GM19099 (cell line): ENCODE measurements at regions not wholly inside any gene's neighbourhood (a gene's known extent, or its start where the extent isn't known, plus 50 kb on each side); places are given as distances from the start of the nearest gene placed in this dataset.

Experiments used
- POLR2A ChIP-seq: IDR thresholded peaks from 3 replicates; pipeline ENCODE4 v1.6.1; 2011; ENCODE audit warnings: low read depth; ENCODE audit not compliant: insufficient read length; ENCODE audit errors: extremely low read depth

- no peak for TF ChIP-seq POLR2A
These were observed 231.9 kb downstream of the CD83 start for GRCh38 chr6:14349507-14349906.

- TF ChIP-seq POLR2A, result no peak
These were observed 232.6 kb downstream of the CD83 start for GRCh38 chr6:14350210-14350609.

- TF ChIP-seq POLR2A, result no peak
These were observed 235.7 kb downstream of the CD83 start for GRCh38 chr6:14353281-14353680.

DNA sequence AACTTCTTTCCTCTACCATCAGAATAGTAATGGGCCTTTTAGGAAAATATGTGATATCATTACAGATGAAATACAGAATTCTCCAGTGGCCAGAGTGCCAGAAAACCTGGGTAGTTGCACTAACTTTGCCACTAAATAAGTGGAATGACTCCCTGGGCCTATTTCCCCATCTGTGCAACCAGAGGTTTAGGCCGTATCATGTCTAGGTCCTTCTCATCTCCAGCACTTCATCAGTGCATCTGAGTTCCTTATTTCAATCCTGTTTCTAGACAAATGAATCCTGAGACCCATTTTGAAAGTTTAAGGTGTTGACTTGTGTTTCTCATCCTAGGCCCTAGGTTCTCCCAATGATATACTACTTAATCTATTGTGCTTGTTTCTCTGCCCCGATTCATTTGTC is 236.2 kb downstream of the CD83 start:
- TF ChIP-seq POLR2A, result no peak

DNA sequence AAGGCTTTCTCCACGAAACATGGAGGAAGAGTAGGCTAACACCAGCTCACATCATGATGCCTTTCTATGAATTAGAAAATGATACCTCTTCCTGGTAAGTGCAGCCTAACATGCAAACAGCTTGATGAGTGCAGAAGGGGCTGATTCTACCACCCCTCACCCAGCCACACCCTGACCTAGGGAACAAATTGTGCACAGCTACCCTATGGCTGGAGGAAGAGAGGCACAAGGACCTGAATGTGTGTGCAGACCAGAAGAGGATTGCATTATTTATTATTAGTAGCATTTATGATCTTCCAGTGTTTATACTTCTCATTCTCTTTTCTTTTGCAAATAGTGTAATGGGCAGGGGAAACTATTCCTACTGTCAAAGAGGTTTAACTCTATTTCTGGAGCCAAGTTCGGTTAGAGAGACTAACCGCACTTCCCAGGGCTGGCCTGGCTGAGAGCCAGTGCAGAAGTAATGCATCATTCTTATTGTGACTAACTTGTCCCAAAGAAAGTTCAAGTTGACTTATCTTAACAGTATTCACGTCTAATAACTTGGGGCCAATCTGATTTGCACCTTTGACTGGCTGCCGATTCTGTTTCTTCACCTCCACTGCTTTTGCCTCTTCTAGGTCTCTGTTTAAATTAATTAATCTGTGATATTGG is 237.5 kb downstream of the CD83 start:
- TF ChIP-seq POLR2A, result no peak

DNA sequence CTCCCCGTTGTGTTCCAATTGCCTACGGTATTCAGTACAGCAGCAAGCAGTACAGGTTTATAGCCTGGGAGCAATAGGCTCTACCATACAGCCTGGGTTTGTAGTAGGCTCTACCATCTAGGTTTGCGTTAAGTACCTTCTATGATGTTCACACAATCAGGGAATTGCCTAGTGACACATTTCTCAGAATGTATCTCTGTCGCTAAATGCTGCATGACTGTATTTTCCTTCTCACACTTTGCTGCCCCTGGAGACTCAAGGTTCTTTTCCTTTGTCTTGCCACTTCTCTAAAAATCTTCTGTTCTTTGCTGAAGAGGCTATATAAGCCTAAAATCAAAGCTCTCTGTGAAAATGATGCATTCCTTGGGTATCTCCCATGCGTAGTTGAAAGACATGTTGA is 241.9 kb downstream of the CD83 start:
- TF ChIP-seq POLR2A, result no peak

GRCh38 chr6:14360565-14360964 is 243.0 kb downstream of the CD83 start:
- no peak for TF ChIP-seq POLR2A

DNA sequence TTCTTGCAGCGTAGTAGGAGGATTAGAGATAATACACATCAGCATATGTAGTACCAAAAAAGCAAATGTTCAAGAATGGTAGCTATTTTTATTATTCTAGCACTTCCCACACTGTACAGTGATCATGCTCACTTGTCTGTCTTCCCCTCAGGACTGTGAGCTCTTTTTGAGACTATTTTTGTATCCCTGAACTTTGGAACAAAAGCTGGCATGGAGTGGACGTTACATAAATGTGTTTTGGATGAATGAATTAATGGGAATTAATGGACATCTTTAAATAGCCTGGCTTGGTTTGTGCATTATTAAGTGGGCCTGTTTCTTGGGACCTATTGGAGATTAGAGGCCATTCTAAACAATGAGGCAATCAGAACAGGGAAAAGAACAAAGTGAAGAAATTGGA is 243.7 kb downstream of the CD83 start:
- TF ChIP-seq POLR2A, result no peak

DNA sequence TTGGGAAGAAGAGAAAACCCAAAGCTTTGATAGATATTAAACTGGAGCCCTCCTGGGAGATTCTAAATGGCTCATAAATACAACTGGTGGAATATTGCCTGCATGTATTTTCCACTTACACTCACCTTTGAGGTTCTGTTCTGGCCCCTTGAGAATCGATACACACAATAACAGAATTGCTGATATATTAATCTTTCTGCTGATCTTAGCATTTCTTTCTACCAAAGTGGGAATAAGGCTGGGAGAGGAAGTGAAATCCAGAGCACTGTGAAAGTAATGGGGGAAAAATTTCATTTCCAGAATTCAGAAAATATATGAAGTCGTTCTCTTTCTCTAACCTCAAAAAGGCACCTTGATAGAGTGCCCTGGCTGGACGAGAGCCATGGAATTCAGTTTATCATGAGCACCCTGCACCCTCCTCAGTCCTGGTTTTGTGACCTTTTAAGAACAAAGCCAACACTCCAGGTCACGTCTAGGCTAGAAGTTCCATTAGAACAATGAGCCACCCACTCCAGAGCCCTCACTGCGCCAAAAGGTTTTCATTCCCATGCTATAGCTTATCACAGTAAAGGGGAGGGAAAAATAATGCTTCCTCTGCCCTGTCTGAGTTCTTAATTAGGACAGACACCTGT is 244.5 kb downstream of the CD83 start:
- TF ChIP-seq POLR2A, result no peak

DNA sequence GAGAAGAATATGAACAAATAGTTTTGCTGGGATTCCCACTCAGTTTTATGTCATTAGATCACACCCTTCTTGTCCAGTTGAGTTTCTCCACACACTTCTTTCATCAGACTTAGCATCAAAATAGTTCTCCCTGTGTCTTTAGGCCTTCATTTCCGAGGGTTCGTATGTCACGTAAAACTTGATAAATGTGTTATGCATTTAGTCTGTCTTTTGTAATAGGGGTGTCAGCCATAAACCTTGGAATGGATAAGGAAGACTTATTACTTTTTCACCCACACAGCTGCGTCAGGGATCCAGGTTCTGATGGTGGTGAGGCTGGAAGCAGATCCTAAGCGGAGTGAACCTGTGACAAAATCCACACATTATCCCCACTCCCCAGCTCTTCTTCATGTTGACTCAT is 246.8 kb downstream of the CD83 start:
- no peak for TF ChIP-seq POLR2A

DNA sequence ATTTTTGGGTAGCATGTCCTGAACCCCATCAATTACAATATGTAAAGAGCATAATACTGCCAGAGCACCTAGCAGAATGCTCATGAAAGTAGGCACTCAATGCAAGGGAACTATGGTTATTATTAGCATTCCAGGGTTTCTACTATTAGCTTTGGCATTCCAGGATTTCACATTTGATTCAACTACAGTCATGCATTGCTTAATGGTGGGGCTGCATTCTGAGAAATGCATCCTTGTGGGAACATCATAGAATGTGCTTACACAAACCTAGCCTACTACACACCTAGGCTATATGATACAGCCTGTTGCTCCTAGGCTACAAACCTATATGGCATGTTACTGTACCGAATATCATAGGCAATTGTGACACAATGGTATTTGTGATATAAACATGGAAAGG is 247.8 kb downstream of the CD83 start:
- no peak for TF ChIP-seq POLR2A

GRCh38 chr6:14366315-14366714 is 248.7 kb downstream of the CD83 start:
- TF ChIP-seq POLR2A, result no peak

GRCh38 chr6:14366872-14367271 is 249.3 kb downstream of the CD83 start:
- no peak for TF ChIP-seq POLR2A

DNA sequence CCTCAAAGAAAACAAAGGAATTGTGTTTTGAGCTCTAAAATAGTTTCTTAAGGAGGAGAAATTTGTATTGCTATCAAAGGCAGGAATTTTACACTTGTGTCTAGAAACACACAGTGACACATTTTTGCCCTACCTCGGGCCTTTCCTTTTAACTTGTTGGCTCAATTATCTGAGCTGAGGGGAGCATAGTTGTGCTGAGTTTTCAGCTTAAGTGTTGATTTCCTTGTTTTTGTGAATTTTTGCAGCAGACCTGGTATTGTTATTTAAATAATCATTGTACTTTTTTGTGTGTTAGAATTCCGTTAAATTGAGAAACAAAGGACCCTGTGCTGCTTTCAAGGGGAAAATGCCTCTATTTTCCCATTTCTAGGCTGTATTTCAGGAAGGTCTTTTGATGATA is 249.7 kb downstream of the CD83 start:
- TF ChIP-seq POLR2A, result no peak

- no peak for TF ChIP-seq POLR2A
These were observed 252.1 kb downstream of the CD83 start for GRCh38 chr6:14369717-14370116.

- TF ChIP-seq POLR2A, result no peak
These were observed 254.0 kb downstream of the CD83 start for GRCh38 chr6:14371530-14371929.
